Omental fat pad (tissue), 3 donors: ENCODE measurements at regions not wholly inside any gene's neighbourhood (a gene's known extent, or its start where the extent isn't known, plus 50 kb on each side); places are given as distances from the start of the nearest gene placed in this dataset.
"Not testable (repeated sequence)": the region's sequence is repeated elsewhere in the genome, so short reads cannot be mapped to it uniquely, and the experiment has no call there.

Experiments
- ATAC-seq: fragments of 150-250 bp; one replicate; pipeline ENCODE4 v1.9.1; 2016; ENCODE audit warnings: mild to moderate bottlenecking, moderate library complexity; ENCODE audit not compliant: low FRiP score
- DNase-seq: peaks from one replicate; pipeline ENCODE4 v3.0.0-alpha.2; 2019; ENCODE audit warnings: low spot score
- TF ChIP-seq, protein P1 (sequence below), 3 donors: fragments of 450-650 bp; IDR thresholded peaks; one replicate each; pipeline ENCODE4 v1.5.1; 2016 to 2017; ENCODE audit warnings: antibody characterized with exemption in 3 of 3, mild to moderate bottlenecking in 3 of 3, moderate library complexity in 2 of 3

DNA sequence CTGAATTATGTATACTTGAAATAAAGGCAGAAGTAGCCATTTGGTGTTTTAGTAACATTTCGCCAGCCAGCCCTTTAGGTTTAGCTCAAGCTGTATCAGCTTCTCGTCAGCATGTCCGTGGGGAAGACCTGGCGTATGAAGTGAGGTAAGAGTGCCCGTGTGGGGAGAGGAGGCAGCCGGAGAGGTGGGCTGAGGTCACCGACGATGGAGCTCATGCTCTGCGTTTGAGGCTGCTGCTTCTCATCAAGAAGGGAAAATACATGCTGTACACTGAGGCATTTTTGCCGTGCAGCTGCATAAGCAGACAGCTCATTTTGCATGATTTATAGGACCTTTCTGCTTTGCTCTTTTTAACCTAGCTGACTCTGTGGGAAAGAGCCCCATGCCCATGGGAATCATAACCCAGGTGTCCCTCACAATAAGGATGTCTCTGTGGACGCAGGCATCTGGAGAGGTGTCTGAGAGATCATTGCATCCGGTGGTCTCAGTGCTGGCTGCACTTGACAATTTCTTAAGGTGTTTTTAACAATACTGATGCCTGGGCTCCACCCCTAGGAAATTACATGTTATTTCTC, 179.1 kb downstream of the ABCC12 start:
- DNase-seq: no peak
- TF ChIP-seq, protein P1, sequence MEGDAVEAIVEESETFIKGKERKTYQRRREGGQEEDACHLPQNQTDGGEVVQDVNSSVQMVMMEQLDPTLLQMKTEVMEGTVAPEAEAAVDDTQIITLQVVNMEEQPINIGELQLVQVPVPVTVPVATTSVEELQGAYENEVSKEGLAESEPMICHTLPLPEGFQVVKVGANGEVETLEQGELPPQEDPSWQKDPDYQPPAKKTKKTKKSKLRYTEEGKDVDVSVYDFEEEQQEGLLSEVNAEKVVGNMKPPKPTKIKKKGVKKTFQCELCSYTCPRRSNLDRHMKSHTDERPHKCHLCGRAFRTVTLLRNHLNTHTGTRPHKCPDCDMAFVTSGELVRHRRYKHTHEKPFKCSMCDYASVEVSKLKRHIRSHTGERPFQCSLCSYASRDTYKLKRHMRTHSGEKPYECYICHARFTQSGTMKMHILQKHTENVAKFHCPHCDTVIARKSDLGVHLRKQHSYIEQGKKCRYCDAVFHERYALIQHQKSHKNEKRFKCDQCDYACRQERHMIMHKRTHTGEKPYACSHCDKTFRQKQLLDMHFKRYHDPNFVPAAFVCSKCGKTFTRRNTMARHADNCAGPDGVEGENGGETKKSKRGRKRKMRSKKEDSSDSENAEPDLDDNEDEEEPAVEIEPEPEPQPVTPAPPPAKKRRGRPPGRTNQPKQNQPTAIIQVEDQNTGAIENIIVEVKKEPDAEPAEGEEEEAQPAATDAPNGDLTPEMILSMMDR (IDR thresholded peaks at IDR 0.05): no peak
- ATAC-seq: no peak

DNA sequence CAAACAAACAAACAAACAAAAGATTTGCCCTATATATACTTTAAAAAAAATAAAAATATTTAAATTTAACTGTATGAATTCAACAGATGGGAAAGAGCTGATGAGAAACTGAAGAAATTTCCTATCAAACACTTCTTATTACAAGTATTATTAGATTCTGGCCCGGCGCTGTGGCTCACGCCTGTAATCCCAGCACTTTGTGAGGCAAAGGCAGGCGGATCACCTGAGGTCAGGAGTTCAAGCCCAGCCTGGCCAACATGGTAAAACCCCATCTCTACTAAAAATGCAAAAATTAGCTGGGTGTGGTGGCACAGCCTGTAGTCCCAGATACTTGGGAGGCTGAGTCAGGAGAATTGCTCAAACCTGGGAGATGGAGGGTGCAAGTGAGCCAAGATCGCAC, 180.8 kb downstream of the ABCC12 start:
- ATAC-seq: not testable (repeated sequence)

GRCh38 chr16:47973552-47973951, 182.2 kb downstream of the ABCC12 start:
- no peak for ATAC-seq
- TF ChIP-seq, protein P1 (IDR thresholded peaks at IDR 0.05): no peak
- DNase-seq: no peak

More for the DNA sequence above, 180.8 kb downstream of the ABCC12 start:
- DNase-seq: not testable (repeated sequence)

DNA sequence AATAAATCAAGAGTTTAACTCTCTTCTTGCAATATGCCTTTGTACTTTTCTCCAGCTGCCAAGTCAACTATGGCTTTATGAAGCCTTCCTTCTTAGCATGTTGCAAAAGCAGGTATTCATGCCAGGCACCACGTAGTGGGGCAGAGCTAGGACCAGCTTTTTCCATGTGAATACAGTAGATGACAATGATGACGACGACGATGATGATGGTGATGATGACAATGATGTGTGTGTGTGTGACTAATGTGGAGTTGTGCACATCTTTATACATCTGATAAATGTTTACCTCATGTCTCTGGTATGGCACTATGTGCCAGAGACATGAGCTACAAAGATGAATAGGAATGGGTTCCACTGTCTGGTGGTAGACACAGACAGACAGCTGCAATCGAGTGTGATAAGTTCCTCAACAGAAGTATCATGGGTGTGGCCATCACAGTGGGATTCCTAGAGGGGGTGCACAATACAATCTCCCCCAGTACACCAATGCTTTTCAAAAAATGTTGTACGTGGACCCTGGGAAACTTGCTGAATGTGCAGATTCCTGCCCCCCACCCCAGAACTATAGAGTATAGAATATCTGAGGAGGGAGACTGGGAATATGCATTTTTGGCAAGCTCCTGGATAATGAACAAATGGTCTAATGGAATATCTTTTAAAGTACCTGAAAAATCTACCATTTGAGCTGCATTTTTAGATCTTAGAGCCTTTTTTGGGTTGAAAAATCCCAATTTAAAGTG, 183.4 kb downstream of the ABCC12 start:
- TF ChIP-seq, protein P1 (IDR thresholded peaks at IDR 0.05): no peak
- DNase-seq (no peak), ATAC-seq (no peak)

- ATAC-seq: no peak
- no peak for DNase-seq
- TF ChIP-seq, protein P1 (IDR thresholded peaks at IDR 0.05): no peak
Observed at GRCh38 chr16:47971225-47971624, 184.6 kb downstream of the ABCC12 start.

- TF ChIP-seq, protein P1 (IDR thresholded peaks at IDR 0.05): no peak
- no peak for ATAC-seq
- DNase-seq: no peak
Observed at GRCh38 chr16:47970291-47970931, 185.4 kb downstream of the ABCC12 start.

DNA sequence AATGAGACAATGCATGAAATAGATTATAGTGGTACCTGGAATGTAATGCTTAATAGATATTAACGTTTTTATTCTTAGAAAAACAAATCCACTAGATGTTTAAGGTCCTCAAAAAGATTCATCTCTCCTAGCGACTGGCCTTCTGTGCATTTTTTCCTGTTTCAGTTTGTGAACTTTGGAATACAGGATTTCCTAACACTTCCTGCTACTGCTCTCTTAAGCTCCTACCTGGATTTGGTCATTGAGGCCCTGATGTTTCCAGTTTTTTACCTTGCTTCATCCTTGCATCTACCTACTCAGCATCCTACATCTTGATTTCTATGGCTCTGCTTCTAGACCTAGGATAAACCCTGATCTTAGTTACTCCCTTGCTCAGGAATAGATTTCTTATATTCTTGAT, 188.4 kb downstream of the ABCC12 start:
- TF ChIP-seq, protein P1 (IDR thresholded peaks at IDR 0.05): no peak
- ATAC-seq (no peak), DNase-seq (no peak)
